SK-N-SH treated with all-trans-retinoic acid at 6 μM for 48 hours (cell line): ENCODE measurements at regions not wholly inside any gene's neighbourhood (a gene's known extent, or its start where the extent isn't known, plus 50 kb on each side); places are given as distances from the start of the nearest gene placed in this dataset.

Experiments
- ARNTL ChIP-seq: fragments of 450-650 bp; formaldehyde crosslinking; IDR thresholded peaks from 2 replicates; pipeline ENCODE4 v1.5.0; 2020; ENCODE audit warnings: low read depth, mild to moderate bottlenecking, moderate library complexity, borderline replicate concordance
- ISL1 ChIP-seq: fragments of 250-450 bp; sonication (Bioruptor Pico); IDR thresholded peaks from 2 replicates; pipeline ENCODE4 v2.1.2; 2022; ENCODE audit warnings: mild to moderate bottlenecking, moderate library complexity
- ZC3H10 ChIP-seq: fragments of 250-450 bp; sonication (Bioruptor Pico); IDR thresholded peaks from 2 replicates; pipeline ENCODE4 v1.5.1; 2021; ENCODE audit warnings: mild to moderate bottlenecking, moderate library complexity
- ZFP30 ChIP-seq: fragments of 450-650 bp; formaldehyde crosslinking; IDR thresholded peaks from 2 replicates; pipeline ENCODE4 v1.5.0; 2022; ENCODE audit warnings: mild to moderate bottlenecking, moderate library complexity
- ZNF565 ChIP-seq: fragments of 450-650 bp; formaldehyde crosslinking; conservative IDR thresholded peaks from 2 replicates; pipeline ENCODE4 v1.5.0; 2020; ENCODE audit warnings: low read depth, mild to moderate bottlenecking, moderate library complexity
- TF ChIP-seq, protein P1 (sequence below): fragments of 250-450 bp; sonication (Bioruptor Pico); IDR thresholded peaks from 2 replicates; pipeline ENCODE4 v1.5.0; 2020; ENCODE audit warnings: mild to moderate bottlenecking, moderate library complexity
- TF ChIP-seq, protein P2 (sequence below): fragments of 250-450 bp; sonication (Bioruptor Pico); IDR thresholded peaks from 2 replicates; pipeline ENCODE4 v1.5.1; 2021; ENCODE audit warnings: mild to moderate bottlenecking, moderate library complexity
- TF ChIP-seq, protein P3 (sequence below): fragments of 250-450 bp; sonication (Bioruptor Pico); IDR thresholded peaks from 2 replicates; pipeline ENCODE4 v1.5.1; 2020; ENCODE audit warnings: low read depth, mild to moderate bottlenecking, moderate library complexity
- TF ChIP-seq, protein P4 (sequence below): fragments of 250-450 bp; sonication (Bioruptor Pico); IDR thresholded peaks from 2 replicates; pipeline ENCODE4 v1.8.0; 2020; ENCODE audit warnings: mild to moderate bottlenecking, moderate library complexity, borderline replicate concordance

DNA sequence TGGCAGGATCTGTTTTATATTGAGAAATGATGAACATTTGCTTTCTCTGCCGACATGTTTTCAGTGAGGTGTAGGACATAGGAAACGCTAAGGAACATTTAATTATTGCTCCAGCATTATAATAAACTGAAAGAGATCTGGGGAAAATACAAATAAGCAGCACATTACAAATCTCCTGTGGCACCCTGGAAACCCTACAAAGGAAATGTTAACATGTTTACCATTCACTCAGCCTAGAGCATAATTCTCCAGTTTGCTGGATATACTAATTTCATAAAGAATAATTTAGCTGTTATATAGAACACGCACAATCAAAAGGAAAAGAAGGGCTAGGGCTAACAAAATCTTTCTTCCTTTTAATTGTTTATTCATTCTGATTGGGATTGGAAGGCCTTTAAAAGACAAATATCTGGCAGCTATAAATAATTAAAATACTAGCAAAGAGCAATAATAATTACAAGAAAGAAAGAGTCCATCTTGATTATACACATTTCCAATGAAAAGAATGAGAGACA lies 299.4 kb downstream of the CRPPA start:
- no peak for TF ChIP-seq ISL1
- TF ChIP-seq, protein P1, sequence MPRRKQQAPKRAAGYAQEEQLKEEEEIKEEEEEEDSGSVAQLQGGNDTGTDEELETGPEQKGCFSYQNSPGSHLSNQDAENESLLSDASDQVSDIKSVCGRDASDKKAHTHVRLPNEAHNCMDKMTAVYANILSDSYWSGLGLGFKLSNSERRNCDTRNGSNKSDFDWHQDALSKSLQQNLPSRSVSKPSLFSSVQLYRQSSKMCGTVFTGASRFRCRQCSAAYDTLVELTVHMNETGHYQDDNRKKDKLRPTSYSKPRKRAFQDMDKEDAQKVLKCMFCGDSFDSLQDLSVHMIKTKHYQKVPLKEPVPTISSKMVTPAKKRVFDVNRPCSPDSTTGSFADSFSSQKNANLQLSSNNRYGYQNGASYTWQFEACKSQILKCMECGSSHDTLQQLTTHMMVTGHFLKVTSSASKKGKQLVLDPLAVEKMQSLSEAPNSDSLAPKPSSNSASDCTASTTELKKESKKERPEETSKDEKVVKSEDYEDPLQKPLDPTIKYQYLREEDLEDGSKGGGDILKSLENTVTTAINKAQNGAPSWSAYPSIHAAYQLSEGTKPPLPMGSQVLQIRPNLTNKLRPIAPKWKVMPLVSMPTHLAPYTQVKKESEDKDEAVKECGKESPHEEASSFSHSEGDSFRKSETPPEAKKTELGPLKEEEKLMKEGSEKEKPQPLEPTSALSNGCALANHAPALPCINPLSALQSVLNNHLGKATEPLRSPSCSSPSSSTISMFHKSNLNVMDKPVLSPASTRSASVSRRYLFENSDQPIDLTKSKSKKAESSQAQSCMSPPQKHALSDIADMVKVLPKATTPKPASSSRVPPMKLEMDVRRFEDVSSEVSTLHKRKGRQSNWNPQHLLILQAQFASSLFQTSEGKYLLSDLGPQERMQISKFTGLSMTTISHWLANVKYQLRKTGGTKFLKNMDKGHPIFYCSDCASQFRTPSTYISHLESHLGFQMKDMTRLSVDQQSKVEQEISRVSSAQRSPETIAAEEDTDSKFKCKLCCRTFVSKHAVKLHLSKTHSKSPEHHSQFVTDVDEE (CRISPR knock-in tag): no peak
- TF ChIP-seq, protein P2, sequence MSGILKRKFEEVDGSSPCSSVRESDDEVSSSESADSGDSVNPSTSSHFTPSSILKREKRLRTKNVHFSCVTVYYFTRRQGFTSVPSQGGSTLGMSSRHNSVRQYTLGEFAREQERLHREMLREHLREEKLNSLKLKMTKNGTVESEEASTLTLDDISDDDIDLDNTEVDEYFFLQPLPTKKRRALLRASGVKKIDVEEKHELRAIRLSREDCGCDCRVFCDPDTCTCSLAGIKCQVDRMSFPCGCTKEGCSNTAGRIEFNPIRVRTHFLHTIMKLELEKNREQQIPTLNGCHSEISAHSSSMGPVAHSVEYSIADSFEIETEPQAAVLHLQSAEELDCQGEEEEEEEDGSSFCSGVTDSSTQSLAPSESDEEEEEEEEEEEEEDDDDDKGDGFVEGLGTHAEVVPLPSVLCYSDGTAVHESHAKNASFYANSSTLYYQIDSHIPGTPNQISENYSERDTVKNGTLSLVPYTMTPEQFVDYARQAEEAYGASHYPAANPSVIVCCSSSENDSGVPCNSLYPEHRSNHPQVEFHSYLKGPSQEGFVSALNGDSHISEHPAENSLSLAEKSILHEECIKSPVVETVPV (CRISPR knock-in tag): no peak
- TF ChIP-seq ZNF565 (CRISPR knock-in tag): no peak
- TF ChIP-seq ZFP30 (CRISPR knock-in tag): no peak
- TF ChIP-seq, protein P3, sequence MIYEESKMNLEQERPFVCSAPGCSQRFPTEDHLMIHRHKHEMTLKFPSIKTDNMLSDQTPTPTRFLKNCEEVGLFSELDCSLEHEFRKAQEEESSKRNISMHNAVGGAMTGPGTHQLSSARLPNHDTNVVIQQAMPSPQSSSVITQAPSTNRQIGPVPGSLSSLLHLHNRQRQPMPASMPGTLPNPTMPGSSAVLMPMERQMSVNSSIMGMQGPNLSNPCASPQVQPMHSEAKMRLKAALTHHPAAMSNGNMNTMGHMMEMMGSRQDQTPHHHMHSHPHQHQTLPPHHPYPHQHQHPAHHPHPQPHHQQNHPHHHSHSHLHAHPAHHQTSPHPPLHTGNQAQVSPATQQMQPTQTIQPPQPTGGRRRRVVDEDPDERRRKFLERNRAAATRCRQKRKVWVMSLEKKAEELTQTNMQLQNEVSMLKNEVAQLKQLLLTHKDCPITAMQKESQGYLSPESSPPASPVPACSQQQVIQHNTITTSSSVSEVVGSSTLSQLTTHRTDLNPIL (CRISPR knock-in tag): no peak
- no peak for TF ChIP-seq ZC3H10
- TF ChIP-seq, protein P4, sequence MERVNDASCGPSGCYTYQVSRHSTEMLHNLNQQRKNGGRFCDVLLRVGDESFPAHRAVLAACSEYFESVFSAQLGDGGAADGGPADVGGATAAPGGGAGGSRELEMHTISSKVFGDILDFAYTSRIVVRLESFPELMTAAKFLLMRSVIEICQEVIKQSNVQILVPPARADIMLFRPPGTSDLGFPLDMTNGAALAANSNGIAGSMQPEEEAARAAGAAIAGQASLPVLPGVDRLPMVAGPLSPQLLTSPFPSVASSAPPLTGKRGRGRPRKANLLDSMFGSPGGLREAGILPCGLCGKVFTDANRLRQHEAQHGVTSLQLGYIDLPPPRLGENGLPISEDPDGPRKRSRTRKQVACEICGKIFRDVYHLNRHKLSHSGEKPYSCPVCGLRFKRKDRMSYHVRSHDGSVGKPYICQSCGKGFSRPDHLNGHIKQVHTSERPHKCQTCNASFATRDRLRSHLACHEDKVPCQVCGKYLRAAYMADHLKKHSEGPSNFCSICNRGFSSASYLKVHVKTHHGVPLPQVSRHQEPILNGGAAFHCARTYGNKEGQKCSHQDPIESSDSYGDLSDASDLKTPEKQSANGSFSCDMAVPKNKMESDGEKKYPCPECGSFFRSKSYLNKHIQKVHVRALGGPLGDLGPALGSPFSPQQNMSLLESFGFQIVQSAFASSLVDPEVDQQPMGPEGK (CRISPR knock-in tag): no peak
- no peak for TF ChIP-seq ARNTL (CRISPR knock-in tag)
